NB4 (cell line): ENCODE measurements at regions not wholly inside any gene's neighbourhood (a gene's known extent, or its start where the extent isn't known, plus 50 kb on each side); places are given as distances from the start of the nearest gene placed in this dataset.
"Not testable (repeated sequence)": the region's sequence is repeated elsewhere in the genome, so short reads cannot be mapped to it uniquely, and the experiment has no call there.

Experiments used
- TF ChIP-seq, protein P1 (sequence below): IDR thresholded peaks from 2 replicates; pipeline ENCODE4 v1.6.1; 2011; ENCODE audit warnings: low read depth, low read length
- TF ChIP-seq, protein P2 (sequence below): IDR thresholded peaks from one replicate; pipeline ENCODE4 v1.5.1; 2012; ENCODE audit warnings: low read depth, low read length

DNA sequence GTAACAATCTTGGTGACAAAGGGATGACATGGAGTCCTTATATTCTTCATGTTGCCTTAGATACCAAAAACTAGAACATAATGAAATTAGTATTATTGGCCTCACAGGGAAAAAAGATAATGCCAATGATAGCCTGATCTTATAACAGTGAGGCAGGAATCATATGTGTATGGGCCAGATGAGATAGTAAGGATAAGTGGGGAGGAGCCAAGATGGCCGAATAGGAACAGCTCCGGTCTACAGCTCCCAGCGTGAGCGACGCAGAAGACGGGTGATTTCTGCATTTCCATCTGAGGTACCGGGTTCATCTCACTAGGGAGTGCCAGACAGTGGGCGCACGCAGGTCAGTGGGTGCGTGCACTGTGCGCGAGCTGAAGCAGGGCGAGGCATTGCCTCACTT lies 1543.4 kb downstream of the OLFM4 start:
- TF ChIP-seq, protein P1, sequence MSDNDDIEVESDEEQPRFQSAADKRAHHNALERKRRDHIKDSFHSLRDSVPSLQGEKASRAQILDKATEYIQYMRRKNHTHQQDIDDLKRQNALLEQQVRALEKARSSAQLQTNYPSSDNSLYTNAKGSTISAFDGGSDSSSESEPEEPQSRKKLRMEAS = not testable (repeated sequence)
- TF ChIP-seq, protein P2, sequence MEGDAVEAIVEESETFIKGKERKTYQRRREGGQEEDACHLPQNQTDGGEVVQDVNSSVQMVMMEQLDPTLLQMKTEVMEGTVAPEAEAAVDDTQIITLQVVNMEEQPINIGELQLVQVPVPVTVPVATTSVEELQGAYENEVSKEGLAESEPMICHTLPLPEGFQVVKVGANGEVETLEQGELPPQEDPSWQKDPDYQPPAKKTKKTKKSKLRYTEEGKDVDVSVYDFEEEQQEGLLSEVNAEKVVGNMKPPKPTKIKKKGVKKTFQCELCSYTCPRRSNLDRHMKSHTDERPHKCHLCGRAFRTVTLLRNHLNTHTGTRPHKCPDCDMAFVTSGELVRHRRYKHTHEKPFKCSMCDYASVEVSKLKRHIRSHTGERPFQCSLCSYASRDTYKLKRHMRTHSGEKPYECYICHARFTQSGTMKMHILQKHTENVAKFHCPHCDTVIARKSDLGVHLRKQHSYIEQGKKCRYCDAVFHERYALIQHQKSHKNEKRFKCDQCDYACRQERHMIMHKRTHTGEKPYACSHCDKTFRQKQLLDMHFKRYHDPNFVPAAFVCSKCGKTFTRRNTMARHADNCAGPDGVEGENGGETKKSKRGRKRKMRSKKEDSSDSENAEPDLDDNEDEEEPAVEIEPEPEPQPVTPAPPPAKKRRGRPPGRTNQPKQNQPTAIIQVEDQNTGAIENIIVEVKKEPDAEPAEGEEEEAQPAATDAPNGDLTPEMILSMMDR = not testable (repeated sequence)
